HL-60 (cell line): ENCODE measurements at regions not wholly inside any gene's neighbourhood (a gene's known extent, or its start where the extent isn't known, plus 50 kb on each side); places are given as distances from the start of the nearest gene placed in this dataset.

Source experiments
- GABPA ChIP-seq: IDR thresholded peaks from 2 replicates; pipeline ENCODE4 v1.6.1; 2012; ENCODE audit warnings: low read depth
- POLR2AphosphoS5 ChIP-seq: IDR thresholded peaks from 2 replicates; pipeline ENCODE4 v1.6.1; 2012; ENCODE audit warnings: low read depth
- SPI1 ChIP-seq: IDR thresholded peaks from 2 replicates; pipeline ENCODE4 v1.6.1; 2012; ENCODE audit warnings: low read depth, mild to moderate bottlenecking, borderline replicate concordance
- TF ChIP-seq, protein P1 (sequence below): IDR thresholded peaks from one replicate; pipeline ENCODE4 v1.5.1; 2011; ENCODE audit warnings: low read length, control low read depth, inconsistent platforms; ENCODE audit not compliant: insufficient read depth
- TF ChIP-seq, protein P2 (sequence below): IDR thresholded peaks from 2 replicates; pipeline ENCODE4 v1.6.1; 2012; ENCODE audit warnings: low read depth; ENCODE audit not compliant: insufficient replicate concordance

DNA sequence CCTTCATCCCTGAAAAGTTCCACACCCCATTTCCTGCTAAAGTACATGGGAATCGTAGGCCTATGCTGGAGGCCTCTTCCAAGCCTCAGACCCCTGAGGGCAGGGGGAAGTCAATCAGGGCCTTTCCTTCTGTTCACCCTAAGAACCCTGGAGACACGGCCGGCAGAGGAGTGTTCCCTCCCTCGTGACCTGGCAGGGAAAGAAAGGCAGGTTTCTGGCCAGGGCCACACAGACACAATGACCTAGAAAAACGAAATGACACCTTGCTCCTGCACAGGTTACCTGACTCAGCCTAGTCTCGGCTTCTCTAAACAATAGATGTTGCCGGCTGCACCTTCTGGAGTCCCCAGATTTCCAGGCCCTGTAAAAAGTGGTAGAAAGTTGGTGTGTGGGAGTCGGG is 60.6 kb upstream of the CADM1 start:
- TF ChIP-seq GABPA (no peak), POLR2AphosphoS5 (no peak), SPI1 (no peak)
- TF ChIP-seq, protein P1, sequence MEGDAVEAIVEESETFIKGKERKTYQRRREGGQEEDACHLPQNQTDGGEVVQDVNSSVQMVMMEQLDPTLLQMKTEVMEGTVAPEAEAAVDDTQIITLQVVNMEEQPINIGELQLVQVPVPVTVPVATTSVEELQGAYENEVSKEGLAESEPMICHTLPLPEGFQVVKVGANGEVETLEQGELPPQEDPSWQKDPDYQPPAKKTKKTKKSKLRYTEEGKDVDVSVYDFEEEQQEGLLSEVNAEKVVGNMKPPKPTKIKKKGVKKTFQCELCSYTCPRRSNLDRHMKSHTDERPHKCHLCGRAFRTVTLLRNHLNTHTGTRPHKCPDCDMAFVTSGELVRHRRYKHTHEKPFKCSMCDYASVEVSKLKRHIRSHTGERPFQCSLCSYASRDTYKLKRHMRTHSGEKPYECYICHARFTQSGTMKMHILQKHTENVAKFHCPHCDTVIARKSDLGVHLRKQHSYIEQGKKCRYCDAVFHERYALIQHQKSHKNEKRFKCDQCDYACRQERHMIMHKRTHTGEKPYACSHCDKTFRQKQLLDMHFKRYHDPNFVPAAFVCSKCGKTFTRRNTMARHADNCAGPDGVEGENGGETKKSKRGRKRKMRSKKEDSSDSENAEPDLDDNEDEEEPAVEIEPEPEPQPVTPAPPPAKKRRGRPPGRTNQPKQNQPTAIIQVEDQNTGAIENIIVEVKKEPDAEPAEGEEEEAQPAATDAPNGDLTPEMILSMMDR, result no peak
- TF ChIP-seq, protein P2, sequence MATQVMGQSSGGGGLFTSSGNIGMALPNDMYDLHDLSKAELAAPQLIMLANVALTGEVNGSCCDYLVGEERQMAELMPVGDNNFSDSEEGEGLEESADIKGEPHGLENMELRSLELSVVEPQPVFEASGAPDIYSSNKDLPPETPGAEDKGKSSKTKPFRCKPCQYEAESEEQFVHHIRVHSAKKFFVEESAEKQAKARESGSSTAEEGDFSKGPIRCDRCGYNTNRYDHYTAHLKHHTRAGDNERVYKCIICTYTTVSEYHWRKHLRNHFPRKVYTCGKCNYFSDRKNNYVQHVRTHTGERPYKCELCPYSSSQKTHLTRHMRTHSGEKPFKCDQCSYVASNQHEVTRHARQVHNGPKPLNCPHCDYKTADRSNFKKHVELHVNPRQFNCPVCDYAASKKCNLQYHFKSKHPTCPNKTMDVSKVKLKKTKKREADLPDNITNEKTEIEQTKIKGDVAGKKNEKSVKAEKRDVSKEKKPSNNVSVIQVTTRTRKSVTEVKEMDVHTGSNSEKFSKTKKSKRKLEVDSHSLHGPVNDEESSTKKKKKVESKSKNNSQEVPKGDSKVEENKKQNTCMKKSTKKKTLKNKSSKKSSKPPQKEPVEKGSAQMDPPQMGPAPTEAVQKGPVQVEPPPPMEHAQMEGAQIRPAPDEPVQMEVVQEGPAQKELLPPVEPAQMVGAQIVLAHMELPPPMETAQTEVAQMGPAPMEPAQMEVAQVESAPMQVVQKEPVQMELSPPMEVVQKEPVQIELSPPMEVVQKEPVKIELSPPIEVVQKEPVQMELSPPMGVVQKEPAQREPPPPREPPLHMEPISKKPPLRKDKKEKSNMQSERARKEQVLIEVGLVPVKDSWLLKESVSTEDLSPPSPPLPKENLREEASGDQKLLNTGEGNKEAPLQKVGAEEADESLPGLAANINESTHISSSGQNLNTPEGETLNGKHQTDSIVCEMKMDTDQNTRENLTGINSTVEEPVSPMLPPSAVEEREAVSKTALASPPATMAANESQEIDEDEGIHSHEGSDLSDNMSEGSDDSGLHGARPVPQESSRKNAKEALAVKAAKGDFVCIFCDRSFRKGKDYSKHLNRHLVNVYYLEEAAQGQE, result no peak
